NB4 (cell line): ENCODE measurements at regions not wholly inside any gene's neighbourhood (a gene's known extent, or its start where the extent isn't known, plus 50 kb on each side); places are given as distances from the start of the nearest gene placed in this dataset.

Experiments
- CTCF ChIP-seq: IDR thresholded peaks from one replicate; pipeline ENCODE4 v1.5.1; 2012; ENCODE audit warnings: low read depth, low read length
- POLR2A ChIP-seq: IDR thresholded peaks from 2 replicates; pipeline ENCODE4 v1.6.1; 2011; ENCODE audit warnings: mild to moderate bottlenecking; ENCODE audit not compliant: insufficient read length; ENCODE audit errors: extremely low read depth
- TF ChIP-seq, protein P1 (sequence below): IDR thresholded peaks from 2 replicates; pipeline ENCODE4 v1.6.1; 2011; ENCODE audit warnings: low read depth, low read length

- no peak for TF ChIP-seq CTCF
- TF ChIP-seq POLR2A, result no peak
- TF ChIP-seq, protein P1, sequence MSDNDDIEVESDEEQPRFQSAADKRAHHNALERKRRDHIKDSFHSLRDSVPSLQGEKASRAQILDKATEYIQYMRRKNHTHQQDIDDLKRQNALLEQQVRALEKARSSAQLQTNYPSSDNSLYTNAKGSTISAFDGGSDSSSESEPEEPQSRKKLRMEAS, result no peak
These were observed 104.2 kb downstream of the TEX36 start for GRCh38 chr10:125578658-125579315.
